ENCODE measurements at regions not wholly inside any gene's neighbourhood (a gene's known extent, or its start where the extent isn't known, plus 50 kb on each side); places are given as distances from the start of the nearest gene placed in this dataset.

DNA sequence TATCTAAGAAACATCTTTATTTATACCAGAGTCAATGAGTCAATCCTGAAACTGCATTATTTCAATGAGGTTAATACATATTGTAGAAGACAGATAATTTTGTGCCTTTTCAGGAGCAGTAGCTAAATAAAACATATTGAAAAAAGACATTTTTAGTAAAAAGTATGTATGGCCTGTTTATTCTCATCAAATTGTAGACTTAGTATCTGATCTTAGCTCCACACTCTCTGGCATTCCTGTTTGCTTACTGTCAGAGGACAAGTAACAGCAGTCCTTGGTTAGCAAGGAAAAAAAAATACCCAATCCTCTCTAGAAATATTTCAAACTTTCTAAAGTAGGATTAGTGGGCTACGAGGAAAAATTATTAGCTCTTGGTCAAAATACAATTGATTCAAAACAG lies 50.5 kb upstream of the GUCY1A1 start:
- TF ChIP-seq, protein P1, sequence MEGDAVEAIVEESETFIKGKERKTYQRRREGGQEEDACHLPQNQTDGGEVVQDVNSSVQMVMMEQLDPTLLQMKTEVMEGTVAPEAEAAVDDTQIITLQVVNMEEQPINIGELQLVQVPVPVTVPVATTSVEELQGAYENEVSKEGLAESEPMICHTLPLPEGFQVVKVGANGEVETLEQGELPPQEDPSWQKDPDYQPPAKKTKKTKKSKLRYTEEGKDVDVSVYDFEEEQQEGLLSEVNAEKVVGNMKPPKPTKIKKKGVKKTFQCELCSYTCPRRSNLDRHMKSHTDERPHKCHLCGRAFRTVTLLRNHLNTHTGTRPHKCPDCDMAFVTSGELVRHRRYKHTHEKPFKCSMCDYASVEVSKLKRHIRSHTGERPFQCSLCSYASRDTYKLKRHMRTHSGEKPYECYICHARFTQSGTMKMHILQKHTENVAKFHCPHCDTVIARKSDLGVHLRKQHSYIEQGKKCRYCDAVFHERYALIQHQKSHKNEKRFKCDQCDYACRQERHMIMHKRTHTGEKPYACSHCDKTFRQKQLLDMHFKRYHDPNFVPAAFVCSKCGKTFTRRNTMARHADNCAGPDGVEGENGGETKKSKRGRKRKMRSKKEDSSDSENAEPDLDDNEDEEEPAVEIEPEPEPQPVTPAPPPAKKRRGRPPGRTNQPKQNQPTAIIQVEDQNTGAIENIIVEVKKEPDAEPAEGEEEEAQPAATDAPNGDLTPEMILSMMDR (conservative IDR thresholded peaks at IDR 0.05; ENCODE audit: low read depth, low read length) = no peak
- no peak for DNase-seq (ENCODE audit: low read depth)

DNA sequence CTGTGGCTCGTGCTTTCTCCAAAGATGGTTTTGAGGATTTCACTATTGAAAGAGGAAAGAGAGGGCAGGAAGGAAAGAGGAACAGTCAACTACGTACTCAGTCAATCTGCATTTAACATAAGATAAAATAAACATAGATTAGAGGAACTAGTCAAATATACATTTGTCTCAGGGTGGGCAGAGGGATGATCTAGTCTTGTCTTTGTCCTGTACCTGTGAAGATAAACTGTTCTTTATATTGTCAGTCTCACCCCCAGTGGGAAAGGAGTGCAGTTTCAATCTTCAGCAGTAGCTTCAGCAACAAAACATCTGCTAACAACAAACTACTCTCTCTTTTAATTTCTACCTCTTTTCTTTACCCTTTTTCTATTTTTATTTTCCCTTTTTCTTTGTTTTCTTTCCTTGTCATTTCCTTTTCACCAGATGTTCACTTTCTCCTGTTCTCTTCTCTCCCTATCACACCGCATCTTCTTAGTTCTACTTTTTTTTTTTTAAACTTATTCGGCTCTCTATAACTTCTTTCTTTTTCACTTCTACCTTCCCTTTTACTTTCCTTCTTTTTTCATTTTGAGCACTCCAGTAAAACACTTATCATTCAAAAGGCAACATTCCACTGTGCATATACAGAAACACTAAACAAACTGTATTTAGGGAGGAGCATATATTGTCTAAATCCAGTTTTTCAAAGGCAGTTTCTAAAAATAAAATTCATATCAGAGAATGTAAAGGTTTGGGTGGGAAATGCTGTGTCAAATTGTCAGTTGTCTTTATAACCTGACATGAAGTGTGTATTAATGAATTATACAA lies 51.4 kb upstream of the GUCY1A1 start:
- TF ChIP-seq, protein P1 (conservative IDR thresholded peaks at IDR 0.05; ENCODE audit: low read depth, low read length) = no peak
- no peak for DNase-seq (ENCODE audit: low read depth)
- no peak overlapping the region for H3K4me3 ChIP-seq (ENCODE audit: low read depth, low read length)

More for the DNA sequence above, 50.5 kb upstream of the GUCY1A1 start:
- no peak overlapping the region for H3K4me3 ChIP-seq (ENCODE audit: low read depth, low read length)

DNA sequence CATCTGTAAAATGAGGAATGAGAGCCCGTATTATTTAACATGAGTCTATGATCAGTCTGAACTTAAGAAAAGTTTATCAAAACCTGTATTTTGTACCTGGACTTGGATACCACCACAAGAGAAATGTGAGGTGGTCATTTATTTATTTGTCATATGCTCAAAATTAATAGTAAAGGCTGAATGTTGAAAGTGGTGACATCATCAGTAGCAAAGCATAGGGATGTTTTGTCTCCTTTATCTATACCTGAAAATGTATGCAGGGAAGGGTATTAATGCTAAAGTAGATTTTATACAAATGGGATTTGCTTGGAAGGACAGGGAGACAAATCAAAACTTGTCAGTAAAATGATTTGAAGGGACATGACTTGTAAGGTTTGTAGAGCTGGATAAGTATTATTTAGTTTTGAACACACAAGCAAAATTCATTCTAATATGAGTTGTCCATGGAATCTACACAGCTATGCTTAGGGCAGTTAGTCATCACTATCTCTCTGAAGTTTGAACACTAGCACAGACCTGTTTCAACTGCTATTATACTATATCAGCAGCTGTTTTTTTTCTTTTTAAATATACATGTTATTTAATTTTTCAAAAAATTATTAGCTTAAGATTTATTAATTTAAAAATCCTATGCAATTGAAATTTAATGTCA lies 52.4 kb upstream of the GUCY1A1 start:
- TF ChIP-seq, protein P1 (conservative IDR thresholded peaks at IDR 0.05; ENCODE audit: low read depth, low read length) = no peak
- no peak overlapping the region for H3K4me3 ChIP-seq (ENCODE audit: low read depth, low read length)
- no peak for DNase-seq (ENCODE audit: low read depth)

DNA sequence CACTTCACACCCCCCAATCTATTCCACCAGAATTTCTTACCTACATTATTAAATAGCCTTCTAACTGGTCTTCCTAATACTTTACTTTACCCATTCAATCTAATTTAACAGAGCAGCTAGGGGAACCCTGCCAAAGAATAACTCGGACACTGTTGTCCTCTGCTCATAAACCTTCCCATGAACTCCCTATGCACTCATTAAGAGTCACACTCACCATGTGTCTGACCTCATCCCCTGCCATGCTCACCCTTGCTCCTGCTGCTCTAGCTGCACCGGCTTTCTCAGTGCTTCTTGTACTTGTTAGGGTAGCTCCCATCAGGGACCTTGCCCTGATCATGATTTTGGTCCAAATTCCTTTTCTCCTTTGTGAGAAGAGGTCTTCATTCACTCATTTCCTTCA lies 54.6 kb upstream of the GUCY1A1 start:
- no peak overlapping the region for H3K4me3 ChIP-seq (ENCODE audit: low read depth, low read length)
- no peak for DNase-seq (ENCODE audit: low read depth)
- TF ChIP-seq, protein P1 (conservative IDR thresholded peaks at IDR 0.05; ENCODE audit: low read depth, low read length) = no peak

DNA sequence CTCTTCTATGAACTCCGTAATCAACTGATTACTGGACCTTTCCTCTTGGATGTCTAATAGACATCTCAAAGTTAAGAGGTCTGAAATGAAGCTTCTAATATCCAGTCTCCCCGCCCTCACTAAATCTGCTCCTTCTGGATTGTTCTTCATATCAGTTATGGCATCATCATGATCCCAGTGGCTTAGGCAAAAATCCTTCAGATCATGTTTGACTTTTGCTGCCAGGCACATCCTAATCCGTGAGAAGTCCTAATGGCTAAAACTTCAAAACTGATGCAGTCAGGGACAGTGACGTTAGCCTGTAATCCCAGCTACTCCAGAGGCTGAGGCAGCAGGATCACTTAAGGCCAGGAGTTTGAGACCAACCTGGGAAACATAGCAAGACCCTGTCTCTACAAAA lies 55.1 kb upstream of the GUCY1A1 start:
- DNase-seq (ENCODE audit: low read depth) = no peak
- TF ChIP-seq, protein P1 (conservative IDR thresholded peaks at IDR 0.05; ENCODE audit: low read depth, low read length) = no peak
- no peak overlapping the region for H3K4me3 ChIP-seq (ENCODE audit: low read depth, low read length)

DNA sequence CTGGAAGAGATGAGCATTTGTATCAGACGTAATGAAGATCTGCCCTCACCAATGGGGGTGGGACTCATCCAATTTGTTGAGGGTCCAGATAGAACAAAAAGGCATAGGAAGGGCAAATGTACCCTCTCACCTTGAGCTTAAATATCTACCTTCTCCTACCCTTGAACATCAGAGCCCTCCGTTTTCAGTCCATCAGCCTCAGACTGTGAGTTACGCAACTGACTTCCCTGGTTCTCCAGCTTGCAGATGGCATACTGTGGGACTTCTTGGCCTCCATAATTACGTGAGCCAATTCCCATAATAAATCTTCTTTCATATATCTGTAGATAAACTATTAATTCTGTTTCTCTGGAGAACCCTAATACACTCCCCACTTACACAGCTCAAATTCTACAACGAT lies 56.5 kb upstream of the GUCY1A1 start:
- TF ChIP-seq, protein P1 (conservative IDR thresholded peaks at IDR 0.05; ENCODE audit: low read depth, low read length) = no peak
- H3K4me3 ChIP-seq (ENCODE audit: low read depth, low read length) = no peak overlapping the region
- no peak for DNase-seq (ENCODE audit: low read depth)
